HEK293 (cell line): ENCODE measurements at regions not wholly inside any gene's neighbourhood (a gene's known extent, or its start where the extent isn't known, plus 50 kb on each side); places are given as distances from the start of the nearest gene placed in this dataset.

Experiments
- CTCF ChIA-PET: fragments of 350-600 bp; formaldehyde crosslinking; extraction: SDS; loops from one replicate; lab custom pipeline; 2021; ENCODE audit warnings: antibody characterized with exemption; lab: Yijun Ruan, JAX
- POLR2A ChIA-PET: fragments of 300-600 bp; formaldehyde crosslinking; extraction: SDS; loops from one replicate; lab custom pipeline; 2020; ENCODE audit warnings: antibody characterized with exemption, inconsistent platforms; lab: Yijun Ruan, JAX
- H3K27ac ChIP-seq: fragments of 200-500 bp; sonication (Bioruptor generic); 2 replicates; pipeline ENCODE4 v1.5.1; 2014; ENCODE audit warnings: low read depth, low read length, control low read depth, inconsistent platforms; ENCODE audit errors: extremely low read depth
- H3K36me3 ChIP-seq, 2 experiments: fragments of 200-500 bp in 1 of 2; sonication (Bioruptor generic) in 1 of 2; 1 replicate in 1 of 2; 2 replicates in 1 of 2; pipeline ENCODE4 v1.5.1; 2014 to 2017; ENCODE audit warnings: inconsistent platforms in 2 of 2, low read length in 2 of 2; ENCODE audit not compliant: control insufficient read depth in 2 of 2, insufficient read depth in 1 of 2
- H3K4me1 ChIP-seq: fragments of 200-500 bp; sonication (Bioruptor generic); 2 replicates; pipeline ENCODE4 v1.5.1; 2014; ENCODE audit warnings: mild to moderate bottlenecking, low read length, inconsistent platforms; ENCODE audit not compliant: control insufficient read depth, insufficient read depth
- H3K4me3 ChIP-seq: 2 replicates; pipeline ENCODE4 v1.5.1; 2011; ENCODE audit warnings: low read depth, mild to moderate bottlenecking, control low read depth, low read length, moderate library complexity
- H3K9me3 ChIP-seq: fragments of 200-500 bp; sonication (Bioruptor generic); 2 replicates; pipeline ENCODE4 v1.5.1; 2014; ENCODE audit warnings: low read depth, low read length, inconsistent platforms; ENCODE audit not compliant: control insufficient read depth, insufficient read depth
- KLF1 ChIP-seq: fragments of 450-650 bp; formaldehyde crosslinking; IDR thresholded peaks from 2 replicates; pipeline ENCODE4 v1.5.1; 2016; ENCODE audit warnings: missing biosample characterization, missing genetic modification characterization
- KLF9 ChIP-seq: fragments of 450-650 bp; formaldehyde crosslinking; IDR thresholded peaks from 2 replicates; pipeline ENCODE4 v1.5.1; 2016; ENCODE audit warnings: missing biosample characterization, missing genetic modification characterization, low read depth
- MZF1 ChIP-seq: fragments of 450-650 bp; formaldehyde crosslinking; IDR thresholded peaks from 2 replicates; pipeline ENCODE4 v1.5.1; 2017; ENCODE audit warnings: missing biosample characterization, missing genetic modification characterization, borderline replicate concordance
- SP7 ChIP-seq: fragments of 450-650 bp; formaldehyde crosslinking; IDR thresholded peaks from 2 replicates; pipeline ENCODE4 v1.5.1; 2016; ENCODE audit warnings: missing biosample characterization, missing genetic modification characterization
- TCF7L2 ChIP-seq: IDR thresholded peaks from 2 replicates; pipeline ENCODE4 v1.6.1; 2011; ENCODE audit warnings: low read depth, mild to moderate bottlenecking, inconsistent platforms, low read length, moderate library complexity, borderline replicate concordance
- ZEB2 ChIP-seq: fragments of 450-650 bp; formaldehyde crosslinking; IDR thresholded peaks from 2 replicates; pipeline ENCODE4 v1.5.1; 2016; ENCODE audit warnings: missing biosample characterization, missing genetic modification characterization
- ZNF132 ChIP-seq: fragments of 450-650 bp; formaldehyde crosslinking; IDR thresholded peaks from 2 replicates; pipeline ENCODE4 v1.5.1; 2017; ENCODE audit warnings: missing biosample characterization, missing genetic modification characterization, borderline replicate concordance
- ZNF155 ChIP-seq: fragments of 450-650 bp; formaldehyde crosslinking; IDR thresholded peaks from 2 replicates; pipeline ENCODE4 v1.5.1; 2016; ENCODE audit warnings: missing biosample characterization, missing genetic modification characterization
- ZNF18 ChIP-seq: fragments of 450-650 bp; formaldehyde crosslinking; IDR thresholded peaks from 2 replicates; pipeline ENCODE4 v1.5.1; 2016; ENCODE audit warnings: missing biosample characterization, missing genetic modification characterization
- ZNF202 ChIP-seq: fragments of 450-650 bp; formaldehyde crosslinking; IDR thresholded peaks from 2 replicates; pipeline ENCODE4 v1.5.1; 2016; ENCODE audit warnings: missing biosample characterization, missing genetic modification characterization, borderline replicate concordance
- ZNF24 ChIP-seq: fragments of 450-650 bp; formaldehyde crosslinking; IDR thresholded peaks from 2 replicates; pipeline ENCODE4 v1.5.1; 2016; ENCODE audit warnings: missing biosample characterization, missing genetic modification characterization
- ZNF274 ChIP-seq, 2 experiments: fragments of 200-500 bp in 1 of 2; fragments of 450-650 bp in 1 of 2; sonication (Bioruptor generic) in 1 of 2; formaldehyde crosslinking in 1 of 2; IDR thresholded peaks; 2 replicates each; pipeline versions ENCODE4 v1.5.1 to v1.6.1; 2014 to 2016; ENCODE audit warnings: borderline replicate concordance in 1 of 2, inconsistent platforms in 1 of 2, low read length in 1 of 2, missing biosample characterization in 1 of 2, missing genetic modification characterization in 1 of 2
- ZNF292 ChIP-seq: fragments of 450-650 bp; formaldehyde crosslinking; IDR thresholded peaks from 2 replicates; pipeline ENCODE4 v1.5.1; 2016; ENCODE audit warnings: low read depth, missing biosample characterization, missing genetic modification characterization, borderline replicate concordance
- ZNF311 ChIP-seq: fragments of 450-650 bp; formaldehyde crosslinking; IDR thresholded peaks from 2 replicates; pipeline ENCODE4 v1.5.1; 2017; ENCODE audit warnings: missing biosample characterization, missing genetic modification characterization, borderline replicate concordance
- ZNF324 ChIP-seq: fragments of 450-650 bp; formaldehyde crosslinking; IDR thresholded peaks from 2 replicates; pipeline ENCODE4 v1.5.1; 2016; ENCODE audit warnings: missing biosample characterization, missing genetic modification characterization
- ZNF555 ChIP-seq: fragments of 450-650 bp; formaldehyde crosslinking; conservative IDR thresholded peaks from 2 replicates; pipeline ENCODE4 v1.5.1; 2017; ENCODE audit warnings: missing biosample characterization, mild to moderate bottlenecking, missing genetic modification characterization, inconsistent platforms
- ZNF558 ChIP-seq: fragments of 450-650 bp; formaldehyde crosslinking; IDR thresholded peaks from 2 replicates; pipeline ENCODE4 v1.5.1; 2016; ENCODE audit warnings: missing biosample characterization, missing genetic modification characterization
- ZNF585B ChIP-seq: fragments of 450-650 bp; formaldehyde crosslinking; IDR thresholded peaks from 2 replicates; pipeline ENCODE4 v1.5.1; 2016; ENCODE audit warnings: missing biosample characterization, missing genetic modification characterization
- ZNF626 ChIP-seq: fragments of 450-650 bp; sonication (Bioruptor Pico); formaldehyde crosslinking; IDR thresholded peaks from 2 replicates; pipeline ENCODE4 v1.5.1; 2018; ENCODE audit warnings: missing biosample characterization, missing genetic modification characterization, inconsistent platforms
- ZNF629 ChIP-seq: fragments of 450-650 bp; formaldehyde crosslinking; IDR thresholded peaks from 2 replicates; pipeline ENCODE4 v1.5.1; 2017; ENCODE audit warnings: missing biosample characterization, missing genetic modification characterization
- ZNF76 ChIP-seq: fragments of 450-650 bp; formaldehyde crosslinking; IDR thresholded peaks from 2 replicates; pipeline ENCODE4; 2016; ENCODE audit warnings: low read depth, missing biosample characterization, missing genetic modification characterization, borderline replicate concordance
- ZNF768 ChIP-seq: fragments of 450-650 bp; formaldehyde crosslinking; IDR thresholded peaks from 2 replicates; pipeline ENCODE4 v1.5.1; 2018; ENCODE audit warnings: missing biosample characterization, mild to moderate bottlenecking, missing genetic modification characterization
- ZNF830 ChIP-seq: fragments of 450-650 bp; IDR thresholded peaks from 2 replicates; pipeline ENCODE4 v1.5.0; 2018; ENCODE audit warnings: missing biosample characterization, missing genetic modification characterization, low read depth, mild to moderate bottlenecking, moderate library complexity
- ZXDB ChIP-seq: fragments of 450-650 bp; formaldehyde crosslinking; IDR thresholded peaks from 2 replicates; pipeline ENCODE4 v1.5.1; 2016; ENCODE audit warnings: missing biosample characterization, missing genetic modification characterization
- TF ChIP-seq, protein P1 (sequence below): fragments of 450-650 bp; formaldehyde crosslinking; conservative IDR thresholded peaks from 2 replicates; pipeline ENCODE4 v1.5.1; 2016; ENCODE audit warnings: low read depth, missing biosample characterization, missing genetic modification characterization
- TF ChIP-seq, protein P2 (sequence below): fragments of 450-650 bp; formaldehyde crosslinking; IDR thresholded peaks from 2 replicates; pipeline ENCODE4 v1.5.1; 2016; ENCODE audit warnings: missing biosample characterization, missing genetic modification characterization

DNA sequence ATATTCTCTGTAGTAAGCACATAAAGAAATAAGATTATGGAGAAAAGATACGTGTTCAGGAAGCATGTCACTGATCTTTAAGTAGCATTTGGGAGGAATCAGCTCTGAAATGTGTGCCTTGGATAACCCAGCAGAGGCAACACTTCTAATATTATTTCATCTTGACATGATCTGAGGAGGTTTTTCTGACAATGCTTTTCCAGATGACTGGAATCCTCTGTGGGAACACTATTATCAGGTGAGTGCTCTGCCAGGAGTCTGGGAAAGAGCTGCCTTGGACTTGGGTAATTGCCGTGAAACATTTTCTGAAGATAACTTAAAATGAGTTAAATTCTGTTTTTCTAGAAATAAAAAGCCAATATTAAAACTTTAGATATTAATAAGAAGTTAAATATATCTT lies 78.2 kb upstream of the QRFPR start (continued):
- TF ChIP-seq MZF1 = no peak
- TF ChIP-seq ZNF202 = no peak
- no peak for TF ChIP-seq ZXDB (tag by site-specific recombination)
- no peak for TF ChIP-seq ZNF155 (tag by site-specific recombination)
- no peak for TF ChIP-seq ZNF585B
- TF ChIP-seq ZNF274 (IDR thresholded peaks at IDR 0.05; ENCODE audit: low read length) = no peak
- no peak for TF ChIP-seq ZNF274 (tag by site-specific recombination; IDR thresholded peaks at IDR 0.05; ENCODE audit: borderline replicate concordance)
- no peak for TF ChIP-seq ZNF768 (tag by site-specific recombination)
- no peak for TF ChIP-seq ZNF24 (tag by site-specific recombination)
- TF ChIP-seq ZNF311 (tag by site-specific recombination) = no peak
- no peak for TF ChIP-seq ZNF132 (tag by site-specific recombination)

GRCh38 chr4:121457278-121457875 lies 76.6 kb upstream of the QRFPR start:
- POLR2A ChIA-PET = no interaction called here
- CTCF ChIA-PET = no interaction called here
- no peak overlapping the region for H3K27ac ChIP-seq
- no peaks in the 10 kb centered on the region for H3K4me1 ChIP-seq
- TF ChIP-seq ZNF292 (tag by site-specific recombination) (no peak), ZNF76 (tag by site-specific recombination) (no peak), ZNF555 (tag by site-specific recombination) (no peak), ZNF626 (no peak), MZF1 (no peak), ZXDB (tag by site-specific recombination) (no peak), TCF7L2 (no peak), ZNF324 (tag by site-specific recombination) (no peak), ZNF830 (tag by site-specific recombination) (no peak)
- H3K36me3 ChIP-seq = no peaks in the 10 kb centered on the region
- H3K4me3 ChIP-seq = no peak overlapping the region
- no peaks in the 10 kb centered on the region for H3K9me3 ChIP-seq

- ChIA-PET POLR2A (no interaction called here), CTCF (interaction anchor here (1.1 kb wide), 1 partner anchor 205 kb away, joined by 3 read pairs; no protein-coding TSS in a partner anchor)
- no peaks in the 10 kb centered on the region for H3K4me1 ChIP-seq
- H3K36me3 ChIP-seq = no peaks in the 10 kb centered on the region
- no peak overlapping the region for H3K27ac ChIP-seq
- H3K9me3 ChIP-seq = no peaks in the 10 kb centered on the region
- no peak overlapping the region for H3K4me3 ChIP-seq
- TF ChIP-seq ZNF555 (tag by site-specific recombination) (no peak), ZNF18 (tag by site-specific recombination) (no peak), KLF9 (tag by site-specific recombination) (no peak), ZNF558 (tag by site-specific recombination) (no peak), ZEB2 (no peak), SP7 (tag by site-specific recombination) (no peak), ZNF76 (tag by site-specific recombination) (no peak), KLF1 (tag by site-specific recombination) (no peak), ZNF629 (tag by site-specific recombination) (no peak), ZNF324 (tag by site-specific recombination) (no peak)
- TF ChIP-seq, protein P1, sequence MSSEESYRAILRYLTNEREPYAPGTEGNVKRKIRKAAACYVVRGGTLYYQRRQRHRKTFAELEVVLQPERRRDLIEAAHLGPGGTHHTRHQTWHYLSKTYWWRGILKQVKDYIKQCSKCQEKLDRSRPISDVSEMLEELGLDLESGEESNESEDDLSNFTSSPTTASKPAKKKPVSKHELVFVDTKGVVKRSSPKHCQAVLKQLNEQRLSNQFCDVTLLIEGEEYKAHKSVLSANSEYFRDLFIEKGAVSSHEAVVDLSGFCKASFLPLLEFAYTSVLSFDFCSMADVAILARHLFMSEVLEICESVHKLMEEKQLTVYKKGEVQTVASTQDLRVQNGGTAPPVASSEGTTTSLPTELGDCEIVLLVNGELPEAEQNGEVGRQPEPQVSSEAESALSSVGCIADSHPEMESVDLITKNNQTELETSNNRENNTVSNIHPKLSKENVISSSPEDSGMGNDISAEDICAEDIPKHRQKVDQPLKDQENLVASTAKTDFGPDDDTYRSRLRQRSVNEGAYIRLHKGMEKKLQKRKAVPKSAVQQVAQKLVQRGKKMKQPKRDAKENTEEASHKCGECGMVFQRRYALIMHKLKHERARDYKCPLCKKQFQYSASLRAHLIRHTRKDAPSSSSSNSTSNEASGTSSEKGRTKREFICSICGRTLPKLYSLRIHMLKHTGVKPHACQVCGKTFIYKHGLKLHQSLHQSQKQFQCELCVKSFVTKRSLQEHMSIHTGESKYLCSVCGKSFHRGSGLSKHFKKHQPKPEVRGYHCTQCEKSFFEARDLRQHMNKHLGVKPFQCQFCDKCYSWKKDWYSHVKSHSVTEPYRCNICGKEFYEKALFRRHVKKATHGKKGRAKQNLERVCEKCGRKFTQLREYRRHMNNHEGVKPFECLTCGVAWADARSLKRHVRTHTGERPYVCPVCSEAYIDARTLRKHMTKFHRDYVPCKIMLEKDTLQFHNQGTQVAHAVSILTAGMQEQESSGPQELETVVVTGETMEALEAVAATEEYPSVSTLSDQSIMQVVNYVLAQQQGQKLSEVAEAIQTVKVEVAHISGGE (tag by site-specific recombination) = no peak
- TF ChIP-seq, protein P2, sequence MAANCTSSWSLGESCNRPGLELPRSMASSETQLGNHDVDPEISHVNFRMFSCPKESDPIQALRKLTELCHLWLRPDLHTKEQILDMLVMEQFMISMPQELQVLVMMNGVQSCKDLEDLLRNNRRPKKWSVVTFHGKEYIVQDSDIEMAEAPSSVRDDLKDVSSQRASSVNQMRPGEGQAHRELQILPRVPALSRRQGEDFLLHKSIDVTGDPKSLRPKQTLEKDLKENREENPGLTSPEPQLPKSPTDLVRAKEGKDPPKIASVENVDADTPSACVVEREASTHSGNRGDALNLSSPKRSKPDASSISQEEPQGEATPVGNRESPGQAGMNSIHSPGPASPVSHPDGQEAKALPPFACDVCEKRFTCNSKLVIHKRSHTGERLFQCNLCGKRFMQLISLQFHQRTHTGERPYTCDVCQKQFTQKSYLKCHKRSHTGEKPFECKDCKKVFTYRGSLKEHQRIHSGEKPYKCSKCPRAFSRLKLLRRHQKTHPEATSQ (tag by site-specific recombination) = no peak
Observed at GRCh38 chr4:121455285-121455684, 74.5 kb upstream of the QRFPR start.
